ENCODE measurements at regions not wholly inside any gene's neighbourhood (a gene's known extent, or its start where the extent isn't known, plus 50 kb on each side); places are given as distances from the start of the nearest gene placed in this dataset.
"Not testable (repeated sequence)": the region's sequence is repeated elsewhere in the genome, so short reads cannot be mapped to it uniquely, and the experiment has no call there.

GRCh38 chr20:23140991-23141390 is 54.9 kb upstream of the CD93 start (continued):
- TF ChIP-seq CREB3L1 (IDR thresholded peaks at IDR 0.05; ENCODE audit: borderline replicate concordance, low read depth): no peak
- TF ChIP-seq ZNF592 (IDR thresholded peaks at IDR 0.05): peak; percentile 44; the same call in 1 of the 2 replicates
- TF ChIP-seq TAF9B (IDR thresholded peaks at IDR 0.05; ENCODE audit: partially characterized antibody): no peak
- no peak for TF ChIP-seq MECOM (CRISPR knock-in tag; IDR thresholded peaks at IDR 0.05)
- TF ChIP-seq NCOA6 (IDR thresholded peaks at IDR 0.05): no peak
- no peak for TF ChIP-seq ZNF133 (CRISPR knock-in tag; IDR thresholded peaks at IDR 0.05)
- no peak for TF ChIP-seq HDGF (IDR thresholded peaks at IDR 0.05)

- H3K79me2 ChIP-seq (ENCODE audit: control insufficient read depth, insufficient read depth, low read length); CTCF ChIA-PET (ENCODE audit: low intra/inter-chr PET ratio); BruUV-seq (replicated peaks); H3K9me3 ChIP-seq (replicated peaks; ENCODE audit: control insufficient read depth, insufficient read depth, low read depth, low read length); H3K27me3 ChIP-seq (ENCODE audit: control insufficient read depth in 2 of 2, insufficient read depth in 2 of 2, low read length in 2 of 2); H4K20me1 ChIP-seq (replicated peaks; ENCODE audit: control insufficient read depth, insufficient read depth, low read length); H3K9me1 ChIP-seq (ENCODE audit: control insufficient read depth, insufficient read depth, low read length); ATAC-seq; H3K4me3 ChIP-seq; DNase-seq (ENCODE audit: extremely low read depth in 1 of 4, low spot score in 3 of 4); H3K36me3 ChIP-seq (ENCODE audit: control insufficient read depth, insufficient read depth, low read length); intact Hi-C loops (cut with micrococcal nuclease); H3K9ac ChIP-seq (ENCODE audit: insufficient read depth in 1 of 2, low read depth in 2 of 2, low read length in 2 of 2); FAIRE-seq; in situ Hi-C loops (cut with MboI); H3K4me2 ChIP-seq (ENCODE audit: insufficient read depth, low read length): not testable (repeated sequence)
- H3K27ac ChIP-seq (ENCODE audit: extremely low read depth, low read depth, low read length): peak overlapping the region; percentile 94; the same call in 1 of the 3 replicates
- POLR2A ChIA-PET: interaction anchor here (0.5 to 5.9 kb wide), 2 partner anchors 8 to 12 kb away, joined by 3 to 35 read pairs; no protein-coding TSS in a partner anchor
- H3K4me1 ChIP-seq (replicated peaks in 1 of 2; ENCODE audit: control insufficient read depth in 2 of 2, insufficient read depth in 2 of 2, low read length in 2 of 2): peaks cover 51 to 88% of the 10 kb centered on the region in 2 experiments
- WGBS (ENCODE audit: insufficient coverage, low coverage, missing lambda C conversion rate): no CpG with 5 or more reads among the region's 1 CpG
- H2AFZ ChIP-seq (ENCODE audit: low read depth, low read length): peak overlapping the region; percentile 95; the same call in 1 of the 2 replicates
Measured at GRCh38 chr20:23139984-23140383, 53.9 kb upstream of the CD93 start.
